Ascending aorta (tissue), 2 donors: ENCODE measurements at regions not wholly inside any gene's neighbourhood (a gene's known extent, or its start where the extent isn't known, plus 50 kb on each side); places are given as distances from the start of the nearest gene placed in this dataset.

Experiments
- DNase-seq, 2 donors: peaks; one replicate each; pipeline ENCODE4 v3.0.0-alpha.2; 2019; ENCODE audit warnings: low spot score in 2 of 2
- H3K27ac ChIP-seq, 2 donors: fragments of 200-600 bp; sonication (generic); one replicate each; pipeline ENCODE4 v1.5.1; 2016 to 2017; ENCODE audit warnings: mild to moderate bottlenecking in 1 of 2
- H3K27me3 ChIP-seq: fragments of 200-600 bp; sonication (generic); one replicate; pipeline ENCODE4 v1.5.1; 2017
- H3K36me3 ChIP-seq, 2 donors: fragments of 200-600 bp; sonication (generic); one replicate each; pipeline ENCODE4 v1.5.1; 2016
- H3K4me1 ChIP-seq, 2 donors: fragments of 200-600 bp; sonication (generic); one replicate each; pipeline ENCODE4 v1.5.1; 2016 to 2017; ENCODE audit warnings: mild to moderate bottlenecking in 1 of 2
- H3K4me3 ChIP-seq, 2 donors: fragments of 200-600 bp; sonication (generic); one replicate each; pipeline ENCODE4 v1.5.1; 2016 to 2017; ENCODE audit warnings: mild to moderate bottlenecking in 1 of 2
- H3K9me3 ChIP-seq, 2 donors: fragments of 200-600 bp; sonication (generic); one replicate each; pipeline ENCODE4 v1.5.1; 2016
- intact Hi-C: fragments of 100-400 bp; cut with DNase I; formaldehyde crosslinking; loops from one replicate; pipeline ENCODE4 v1.15.1; 2023
- TF ChIP-seq, protein P1 (sequence below), 3 experiments: fragments of 200-600 bp in 2 of 3; fragments of 450-650 bp in 1 of 3; sonication (generic) in 2 of 3; IDR thresholded peaks; one replicate each; pipeline ENCODE4 v1.5.1; 2016 to 2019; ENCODE audit warnings: antibody characterized with exemption in 3 of 3, mild to moderate bottlenecking in 1 of 3, moderate library complexity in 1 of 3

DNA sequence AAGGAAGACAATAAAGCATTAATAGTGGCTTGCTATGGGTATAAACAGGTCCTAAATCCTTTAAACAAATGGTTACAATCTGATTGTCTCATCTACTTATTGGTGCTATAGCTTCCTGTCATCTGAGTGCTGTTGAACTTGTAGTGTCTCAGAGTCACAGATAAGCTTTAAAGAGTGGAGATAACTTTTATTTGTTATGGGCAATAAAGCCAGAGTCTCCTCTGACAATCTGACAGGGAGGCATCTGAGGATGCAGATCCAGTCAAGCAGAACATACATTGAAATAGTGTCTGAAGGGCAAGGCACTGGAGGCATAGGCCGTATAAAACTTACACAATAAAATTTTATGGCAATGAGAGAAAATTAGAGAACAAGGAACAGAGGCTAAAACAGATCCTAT is 1132.4 kb upstream of the CDH2 start:
- no peak for DNase-seq
- no peak overlapping the region for H3K27ac ChIP-seq
- TF ChIP-seq, protein P1, sequence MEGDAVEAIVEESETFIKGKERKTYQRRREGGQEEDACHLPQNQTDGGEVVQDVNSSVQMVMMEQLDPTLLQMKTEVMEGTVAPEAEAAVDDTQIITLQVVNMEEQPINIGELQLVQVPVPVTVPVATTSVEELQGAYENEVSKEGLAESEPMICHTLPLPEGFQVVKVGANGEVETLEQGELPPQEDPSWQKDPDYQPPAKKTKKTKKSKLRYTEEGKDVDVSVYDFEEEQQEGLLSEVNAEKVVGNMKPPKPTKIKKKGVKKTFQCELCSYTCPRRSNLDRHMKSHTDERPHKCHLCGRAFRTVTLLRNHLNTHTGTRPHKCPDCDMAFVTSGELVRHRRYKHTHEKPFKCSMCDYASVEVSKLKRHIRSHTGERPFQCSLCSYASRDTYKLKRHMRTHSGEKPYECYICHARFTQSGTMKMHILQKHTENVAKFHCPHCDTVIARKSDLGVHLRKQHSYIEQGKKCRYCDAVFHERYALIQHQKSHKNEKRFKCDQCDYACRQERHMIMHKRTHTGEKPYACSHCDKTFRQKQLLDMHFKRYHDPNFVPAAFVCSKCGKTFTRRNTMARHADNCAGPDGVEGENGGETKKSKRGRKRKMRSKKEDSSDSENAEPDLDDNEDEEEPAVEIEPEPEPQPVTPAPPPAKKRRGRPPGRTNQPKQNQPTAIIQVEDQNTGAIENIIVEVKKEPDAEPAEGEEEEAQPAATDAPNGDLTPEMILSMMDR (IDR thresholded peaks at IDR 0.05): no peak
- H3K36me3 ChIP-seq: no peaks in the 10 kb centered on the region
- intact Hi-C loops: no loop called here
- no peak overlapping the region for H3K4me3 ChIP-seq
- H3K9me3 ChIP-seq: no peaks in the 10 kb centered on the region
- no peaks in the 10 kb centered on the region for H3K27me3 ChIP-seq
- H3K4me1 ChIP-seq: no peaks in the 10 kb centered on the region

DNA sequence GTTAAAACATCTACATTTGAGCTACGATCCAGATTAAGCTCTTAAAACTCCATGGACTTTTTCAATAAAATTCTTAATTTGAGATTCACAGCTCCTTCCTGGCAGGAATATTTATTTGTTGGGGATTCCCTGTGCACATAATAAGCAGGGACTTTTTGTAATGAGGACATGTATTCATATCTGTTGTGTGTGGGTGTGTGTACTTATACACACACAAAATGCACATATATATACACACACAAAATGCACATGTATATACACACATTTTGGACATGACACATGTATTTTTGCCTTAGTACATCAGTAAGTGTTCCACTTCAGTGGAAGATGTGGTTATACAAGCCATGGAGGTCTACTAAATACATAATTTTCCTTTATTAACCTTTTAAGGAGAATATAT is 1131.1 kb upstream of the CDH2 start:
- TF ChIP-seq, protein P1 (IDR thresholded peaks at IDR 0.05): no peak
- no peak overlapping the region for H3K4me3 ChIP-seq
- no peaks in the 10 kb centered on the region for H3K4me1 ChIP-seq
- H3K27ac ChIP-seq: no peak overlapping the region
- H3K27me3 ChIP-seq: no peaks in the 10 kb centered on the region
- no peak for DNase-seq
- no peaks in the 10 kb centered on the region for H3K9me3 ChIP-seq
- intact Hi-C loops: no loop called here
- H3K36me3 ChIP-seq: no peaks in the 10 kb centered on the region

DNA sequence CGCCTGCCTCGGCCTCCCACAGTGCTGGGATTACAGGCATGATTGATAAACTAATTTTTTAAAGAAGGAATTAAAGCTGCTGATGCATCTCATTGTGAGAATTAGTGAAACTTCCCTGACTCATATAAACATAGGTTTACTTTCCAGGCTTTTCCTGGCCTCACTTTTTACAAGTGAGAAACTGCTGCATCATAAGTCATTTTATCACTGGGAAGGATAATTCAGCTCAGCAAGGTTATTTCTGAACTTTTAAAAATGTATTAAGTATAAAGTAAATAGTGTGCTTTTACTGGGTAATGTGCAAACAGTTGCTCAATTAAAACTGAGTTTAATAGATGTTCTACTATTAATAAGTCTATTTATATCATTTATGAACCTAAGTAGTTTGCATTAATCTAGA is 1130.3 kb upstream of the CDH2 start:
- H3K27me3 ChIP-seq: no peaks in the 10 kb centered on the region
- H3K4me1 ChIP-seq: no peaks in the 10 kb centered on the region
- no peak overlapping the region for H3K4me3 ChIP-seq
- no peak for DNase-seq
- no peaks in the 10 kb centered on the region for H3K9me3 ChIP-seq
- TF ChIP-seq, protein P1 (IDR thresholded peaks at IDR 0.05): no peak
- H3K27ac ChIP-seq: no peak overlapping the region
- H3K36me3 ChIP-seq: no peaks in the 10 kb centered on the region
- intact Hi-C loops: no loop called here

DNA sequence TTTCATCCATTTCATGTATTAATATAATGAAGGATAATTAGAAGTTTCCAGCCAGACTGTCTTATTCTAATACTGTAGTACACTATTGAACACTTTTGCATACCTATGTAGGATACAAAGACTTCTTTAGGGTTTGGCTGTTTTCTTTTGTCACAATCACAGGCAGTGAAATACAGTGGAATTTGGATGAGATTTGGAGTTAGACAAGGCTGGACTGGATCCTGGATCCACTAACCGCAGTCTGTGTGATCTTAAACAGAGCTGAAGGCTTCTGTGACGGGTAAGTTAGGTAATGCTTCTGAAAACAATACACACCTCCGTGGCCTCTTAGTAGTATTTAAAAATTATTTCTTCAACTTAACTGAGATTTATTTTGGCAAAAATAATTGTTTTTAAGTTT is 1128.6 kb upstream of the CDH2 start:
- DNase-seq: no peak
- Histone ChIP-seq H3K27me3 (no peaks in the 10 kb centered on the region), H3K36me3 (no peaks in the 10 kb centered on the region), H3K27ac (no peak overlapping the region), H3K4me1 (no peaks in the 10 kb centered on the region), H3K4me3 (no peak overlapping the region), H3K9me3 (no peaks in the 10 kb centered on the region)
- intact Hi-C loops: no loop called here
- TF ChIP-seq, protein P1 (IDR thresholded peaks at IDR 0.05): no peak

DNA sequence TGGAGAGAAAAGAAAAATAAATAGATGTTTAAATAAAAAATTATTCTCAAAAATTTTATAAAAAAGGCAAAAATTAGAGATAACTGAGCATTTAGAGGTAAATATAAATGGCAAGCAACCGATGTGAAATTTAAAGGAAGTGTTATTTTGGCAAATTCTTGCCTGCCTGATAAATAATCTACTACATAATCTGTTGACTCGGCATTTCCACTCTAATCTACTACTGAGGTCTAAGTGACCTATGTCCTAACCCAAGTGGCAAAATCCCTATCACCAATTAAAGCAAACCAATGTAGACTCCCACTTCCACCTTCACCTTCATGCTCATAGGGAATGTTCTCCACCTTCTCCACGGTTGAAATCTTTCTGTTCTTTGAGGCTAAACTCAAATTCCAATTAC is 1124.1 kb upstream of the CDH2 start:
- no peaks in the 10 kb centered on the region for H3K36me3 ChIP-seq
- no peaks in the 10 kb centered on the region for H3K9me3 ChIP-seq
- TF ChIP-seq, protein P1 (IDR thresholded peaks at IDR 0.05): no peak
- no peak overlapping the region for H3K27ac ChIP-seq
- no peak for DNase-seq
- H3K4me3 ChIP-seq: no peak overlapping the region
- H3K4me1 ChIP-seq: no peaks in the 10 kb centered on the region
- intact Hi-C loops: no loop called here
- no peaks in the 10 kb centered on the region for H3K27me3 ChIP-seq

DNA sequence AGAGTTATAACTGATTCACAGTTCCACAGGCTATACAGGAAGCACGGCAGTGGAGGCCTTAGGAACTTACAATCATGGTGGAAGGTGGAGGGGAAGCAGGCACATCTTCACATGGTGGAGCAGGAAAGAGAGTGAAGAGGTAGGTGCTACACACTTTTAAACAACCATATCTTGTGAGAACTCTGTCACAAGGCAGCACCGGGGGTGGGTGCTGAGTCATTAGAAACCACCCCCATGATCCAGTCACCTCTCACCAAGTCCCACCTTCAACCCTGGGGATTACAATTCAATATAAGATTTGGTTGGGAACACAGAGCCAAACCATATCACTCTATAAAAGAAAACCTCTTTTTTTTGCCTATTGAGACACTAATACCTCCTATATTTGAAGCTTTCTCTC is 1108.5 kb upstream of the CDH2 start:
- Histone ChIP-seq H3K27ac (no peak overlapping the region), H3K4me3 (no peak overlapping the region), H3K9me3 (no peaks in the 10 kb centered on the region), H3K4me1 (no peaks in the 10 kb centered on the region), H3K36me3 (no peaks in the 10 kb centered on the region), H3K27me3 (no peaks in the 10 kb centered on the region)
- intact Hi-C loops: no loop called here
- DNase-seq: no peak
- TF ChIP-seq, protein P1 (IDR thresholded peaks at IDR 0.05): no peak
